ENCODE measurements at regions not wholly inside any gene's neighbourhood (a gene's known extent, or its start where the extent isn't known, plus 50 kb on each side); places are given as distances from the start of the nearest gene placed in this dataset.
"Not testable (repeated sequence)": the region's sequence is repeated elsewhere in the genome, so short reads cannot be mapped to it uniquely, and the experiment has no call there.

- DNase-seq, result no peak
These were observed 106.3 kb upstream of the SPATA12 start for GRCh38 chr3:56954125-56954524.

GRCh38 chr3:56952846-56953245 is 107.6 kb upstream of the SPATA12 start:
- DNase-seq, result no peak

DNA sequence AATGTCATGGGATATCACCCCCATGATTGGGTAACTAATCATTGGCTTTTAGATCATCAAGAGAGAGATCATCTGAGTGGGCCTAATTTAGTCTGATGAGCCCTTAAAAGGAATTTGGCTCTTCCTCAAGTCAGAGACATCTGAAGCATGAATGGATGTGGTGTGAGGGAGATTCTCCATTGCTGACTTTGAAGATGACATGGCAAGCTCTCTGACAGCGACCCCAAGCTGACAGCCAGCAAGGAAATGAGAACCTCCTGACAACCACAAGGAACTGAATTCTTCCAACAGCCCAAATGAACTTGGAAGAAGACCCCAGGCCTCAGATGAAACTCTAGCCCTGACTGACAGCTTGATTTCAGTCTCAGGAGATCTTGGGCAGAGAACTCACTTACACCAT is 108.4 kb upstream of the SPATA12 start:
- no peak for DNase-seq

DNA sequence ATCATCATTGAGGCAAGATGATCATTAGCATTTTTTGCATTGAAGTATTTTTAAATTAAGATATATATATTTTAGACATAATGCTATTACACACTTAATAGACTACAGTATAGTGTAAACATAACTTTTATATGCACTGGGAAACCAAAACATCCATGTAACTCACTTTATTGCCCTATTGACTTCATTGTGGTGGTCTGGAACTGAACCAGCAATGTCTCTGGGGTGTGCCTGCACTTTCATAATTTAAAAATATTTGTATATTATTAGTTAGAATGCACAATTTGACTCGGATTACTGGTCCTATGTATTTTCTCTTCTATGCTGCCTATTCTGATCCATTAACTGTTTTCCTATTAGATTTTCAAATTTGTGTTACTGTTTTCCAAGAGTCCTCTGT is 109.1 kb upstream of the SPATA12 start:
- DNase-seq, result no peak

GRCh38 chr3:56945378-56945777 is 115.1 kb upstream of the SPATA12 start:
- DNase-seq, result not testable (repeated sequence)

GRCh38 chr3:56942523-56942922 is 117.9 kb upstream of the SPATA12 start:
- DNase-seq, result no peak

DNA sequence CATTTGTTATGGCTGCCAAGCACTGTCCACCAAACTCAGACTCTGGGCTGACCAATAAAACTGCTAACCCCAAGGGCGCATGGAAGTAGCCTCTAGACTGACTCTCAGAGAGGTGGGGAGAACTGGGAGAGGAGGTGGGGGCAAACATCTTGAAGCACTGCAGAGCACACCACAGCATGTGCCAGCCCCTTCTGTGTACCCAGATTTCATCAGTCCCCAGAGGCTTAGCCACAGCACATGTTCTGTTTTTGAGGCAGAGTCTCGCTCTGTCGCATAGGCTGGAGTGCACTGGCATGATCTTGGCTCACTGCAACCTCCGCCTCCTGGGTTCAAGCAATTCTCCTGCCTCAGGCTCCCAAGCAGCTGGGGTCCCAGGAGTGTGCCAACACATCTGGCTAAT is 119.5 kb upstream of the SPATA12 start:
- no peak for DNase-seq

DNA sequence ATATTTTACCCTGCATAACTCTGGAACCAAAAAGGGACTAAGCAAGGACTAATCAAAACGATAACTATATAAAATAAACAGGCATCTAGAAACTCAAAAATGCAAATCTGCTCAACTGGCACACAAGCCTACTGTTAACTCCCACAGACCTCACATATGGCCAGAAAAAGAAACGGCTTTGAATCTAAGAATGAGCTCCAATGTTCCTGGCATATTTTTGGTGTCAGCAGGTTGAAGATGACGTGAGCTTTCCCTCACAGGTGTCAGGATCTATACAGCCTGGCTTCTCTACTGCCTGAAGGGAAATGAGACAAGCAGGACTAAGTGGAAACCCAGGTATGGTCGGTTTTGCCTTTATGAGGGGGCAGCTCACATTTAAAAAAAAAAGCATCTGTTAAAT is 120.1 kb upstream of the SPATA12 start:
- DNase-seq, result no peak

DNA sequence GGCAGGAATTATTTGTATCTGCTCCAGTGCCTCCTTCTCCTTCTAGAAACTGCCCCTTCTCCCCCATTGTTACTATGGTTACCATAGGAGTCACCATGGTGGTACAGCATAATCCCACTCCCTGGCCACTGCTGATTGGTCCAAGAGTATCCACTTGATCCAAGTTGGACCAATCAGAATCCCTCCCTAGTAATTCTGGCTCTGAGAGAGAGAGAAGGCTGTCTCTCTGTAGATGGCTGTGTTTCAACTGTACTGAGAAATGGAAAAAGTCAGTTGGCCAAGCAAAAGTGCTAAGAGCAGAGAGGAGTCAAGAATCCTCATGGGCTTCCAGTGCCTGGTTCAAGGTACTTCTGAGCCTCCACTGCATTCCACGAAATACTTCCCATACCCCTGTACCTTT is 120.6 kb upstream of the SPATA12 start:
- DNase-seq, result no peak

DNA sequence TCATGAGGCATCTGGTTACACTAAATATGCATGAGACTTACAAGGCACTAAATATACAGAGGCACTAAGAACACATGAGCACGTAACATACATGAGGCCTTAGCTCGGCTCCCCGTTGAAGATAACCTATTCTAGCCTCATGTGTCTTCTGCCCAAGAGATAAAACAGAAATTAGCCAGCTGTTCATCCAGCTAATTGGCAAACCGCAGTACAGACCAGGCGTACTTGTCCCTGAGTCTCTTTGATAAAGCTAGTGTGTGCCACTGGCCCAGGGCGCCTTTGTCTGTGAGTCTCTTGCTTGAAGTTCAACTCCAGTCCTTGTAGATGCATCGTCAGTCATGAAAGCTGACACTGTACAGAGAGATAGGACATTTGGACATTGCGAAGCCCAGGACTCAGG is 121.9 kb upstream of the SPATA12 start:
- DNase-seq, result no peak

GRCh38 chr3:56937580-56937979 is 122.9 kb upstream of the SPATA12 start:
- DNase-seq, result no peak

DNA sequence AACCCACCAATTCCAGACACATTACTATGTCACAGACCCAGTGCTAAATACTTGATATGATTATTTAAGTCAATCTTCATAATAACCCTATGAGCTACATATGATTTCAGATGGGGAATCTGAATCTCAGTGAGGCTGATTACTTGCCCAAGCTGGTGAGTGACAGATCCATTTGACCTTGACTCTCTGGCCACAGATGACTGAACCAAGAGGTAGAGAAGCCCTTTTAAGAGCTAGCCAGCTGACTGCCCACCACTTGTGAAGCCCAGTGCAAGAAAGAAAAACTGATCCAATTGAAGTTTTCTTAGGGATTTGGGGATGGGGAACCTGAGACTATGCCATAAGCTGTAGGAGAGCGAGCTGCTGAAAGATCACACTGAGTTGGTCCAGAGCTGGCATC is 124.7 kb upstream of the SPATA12 start:
- DNase-seq, result no peak

DNA sequence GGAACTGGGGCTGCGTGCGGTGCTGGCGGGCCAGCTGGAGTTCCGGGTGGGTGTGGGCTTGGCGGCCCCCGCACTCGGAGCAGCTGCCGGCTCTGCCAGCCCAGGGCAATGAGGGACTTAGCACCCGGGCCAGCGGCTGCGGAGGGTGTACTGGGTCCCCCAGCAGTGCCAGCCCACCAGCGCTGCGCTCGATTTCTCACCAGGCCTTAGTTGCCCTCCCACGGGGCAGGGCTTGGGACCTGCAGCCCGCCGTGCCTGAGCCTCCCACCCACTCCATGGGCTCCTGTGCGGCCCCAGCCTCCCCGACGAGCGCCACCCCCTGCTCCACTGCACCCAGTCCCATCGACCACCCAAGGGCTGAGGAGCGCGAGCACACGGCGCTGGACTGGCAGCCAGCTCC is 126.0 kb upstream of the SPATA12 start:
- DNase-seq, result not testable (repeated sequence)

GRCh38 chr3:56933803-56934202 is 126.7 kb upstream of the SPATA12 start:
- DNase-seq, result no peak

DNA sequence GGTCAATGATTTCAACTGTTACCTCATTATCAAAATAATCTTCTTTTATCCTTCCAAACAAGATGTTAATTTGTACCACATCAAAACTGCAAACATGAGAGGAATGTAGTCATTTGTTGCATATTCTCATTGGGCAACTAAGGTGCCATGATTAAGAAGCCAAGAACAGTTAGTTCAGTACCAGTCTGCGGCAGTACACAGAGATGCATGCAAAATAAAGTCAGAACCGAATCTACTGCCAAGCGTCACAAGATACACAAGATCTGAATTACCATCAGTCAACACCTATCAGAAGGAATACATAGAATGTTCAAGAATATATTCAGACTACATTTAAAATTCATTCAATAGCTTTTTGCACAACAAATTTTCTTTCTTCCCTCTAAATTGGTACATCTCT is 127.6 kb upstream of the SPATA12 start:
- DNase-seq, result no peak

DNA sequence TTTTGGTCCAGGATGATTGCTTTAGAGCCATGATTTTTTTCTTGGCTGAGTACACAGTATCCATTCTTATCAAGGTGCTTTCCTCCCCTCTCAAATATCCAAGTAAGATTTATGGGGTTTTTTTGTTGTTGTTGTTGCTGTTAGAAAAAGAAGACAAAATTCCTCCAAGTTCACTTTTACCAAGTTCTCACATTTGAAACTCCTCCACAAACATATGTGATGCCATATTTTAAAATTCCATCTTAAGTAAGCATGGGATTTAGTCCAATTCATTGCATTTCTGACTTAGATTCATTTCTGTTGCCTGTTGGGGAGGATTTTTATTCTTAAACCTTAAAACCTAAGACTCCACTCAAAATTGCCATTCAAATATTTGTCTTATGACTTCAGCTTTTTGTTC is 128.6 kb upstream of the SPATA12 start:
- no peak for DNase-seq

DNA sequence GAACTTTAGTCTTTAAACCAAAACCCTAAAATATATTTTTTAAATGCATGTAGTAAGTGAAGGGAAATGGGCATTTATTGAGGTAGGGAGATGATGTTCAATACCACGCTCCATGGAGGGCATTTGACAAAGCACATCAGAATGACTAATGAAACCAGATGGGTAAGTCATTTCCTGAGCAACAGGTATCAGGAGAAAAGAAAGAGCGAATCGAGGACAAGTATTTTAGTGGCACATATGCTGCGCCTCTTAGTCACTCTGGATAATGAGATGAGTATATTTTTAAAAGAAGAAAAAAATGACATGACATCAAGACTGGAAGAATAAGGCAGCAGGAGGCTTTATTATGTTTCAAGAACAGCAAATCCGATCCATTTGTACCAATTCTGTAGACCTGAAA is 129.0 kb upstream of the ARHGEF3 start:
- no peak for DNase-seq

DNA sequence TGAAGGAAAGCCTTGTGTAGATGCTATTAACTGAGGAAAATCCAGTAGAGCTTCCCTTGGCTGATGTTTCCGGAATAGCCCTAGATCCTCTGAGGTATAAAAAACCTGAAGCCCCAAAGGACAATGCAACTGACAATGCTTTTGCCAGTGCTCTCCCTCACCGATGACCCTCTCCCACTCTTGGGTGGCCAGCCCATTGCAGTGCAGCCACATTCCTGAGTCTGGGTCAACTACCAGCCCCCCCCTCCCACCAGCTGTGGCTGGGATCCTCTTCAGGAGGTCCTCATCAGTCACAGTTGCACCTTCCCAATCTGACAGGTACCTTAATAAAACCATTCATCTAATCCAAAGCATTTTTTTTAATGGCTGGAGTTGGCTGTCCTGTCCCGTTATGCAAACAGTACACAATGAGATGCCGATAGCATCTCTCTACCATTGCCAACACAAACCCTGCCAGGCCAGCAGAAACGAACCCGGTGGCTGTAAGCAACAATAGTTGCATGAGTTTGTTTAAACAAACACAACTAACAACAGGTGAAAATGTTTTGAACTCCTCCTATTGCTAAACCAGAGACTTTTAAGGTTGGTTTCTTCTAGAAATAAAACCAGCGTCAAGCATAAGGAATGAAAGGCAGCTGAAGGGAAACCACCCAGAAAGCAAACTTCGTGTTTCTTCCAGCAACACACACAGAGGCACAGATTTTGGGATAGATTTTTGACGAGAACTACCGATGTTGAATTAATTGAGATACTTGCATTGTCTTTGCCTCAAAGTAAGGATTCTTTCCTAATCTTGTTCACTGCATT is 128.3 kb upstream of the ARHGEF3 start:
- DNase-seq, result no peak

DNA sequence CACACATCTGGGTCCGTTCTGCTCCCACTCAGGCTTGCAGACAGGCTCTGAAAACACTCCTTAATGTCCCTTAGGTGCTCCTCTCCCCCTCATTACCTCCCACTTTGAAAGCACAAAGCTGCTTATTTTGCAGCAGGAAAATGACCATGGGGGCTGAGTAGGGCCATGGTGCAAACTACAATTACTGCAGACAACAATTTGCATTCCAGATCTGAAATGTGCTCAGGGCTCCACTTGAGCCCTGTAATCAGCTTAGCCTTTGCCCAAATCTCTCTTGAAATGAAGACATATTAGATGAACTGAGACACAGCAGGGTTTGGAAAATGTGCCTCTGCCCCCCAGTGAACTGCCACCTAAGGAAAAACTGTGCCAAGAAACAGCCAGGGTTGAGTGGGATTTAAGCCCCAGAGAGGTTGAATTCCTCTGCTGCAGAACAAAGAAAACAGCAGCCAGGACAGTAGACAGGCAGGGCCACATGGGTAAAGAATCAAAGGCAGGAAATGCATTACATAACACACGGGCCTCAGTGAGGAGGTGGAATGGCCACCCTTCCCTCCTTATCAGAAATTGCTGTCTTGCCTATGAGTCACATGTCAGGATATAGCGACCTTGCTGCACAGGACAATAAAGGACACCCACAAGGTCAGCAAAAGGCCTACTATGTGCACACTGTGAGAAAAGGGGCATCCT is 126.8 kb upstream of the ARHGEF3 start:
- no peak for DNase-seq

DNA sequence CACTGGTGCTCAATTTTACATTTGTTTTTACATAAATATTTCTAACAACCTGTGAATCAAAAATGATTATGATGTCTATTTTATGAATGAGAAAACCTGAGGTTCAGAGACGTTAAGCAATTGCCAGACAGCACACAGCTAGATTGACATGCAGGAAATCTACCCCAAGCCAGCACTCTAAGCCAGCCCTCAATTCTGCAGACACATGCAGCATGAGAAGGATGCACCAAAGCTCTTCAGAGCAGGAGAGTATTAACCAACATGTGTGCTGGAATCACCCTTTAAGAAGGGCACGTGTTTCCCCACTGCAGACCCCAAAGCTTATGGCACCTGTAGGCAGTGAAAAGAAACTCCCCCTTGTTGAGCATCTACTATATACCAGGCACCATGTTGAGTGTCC is 126.1 kb upstream of the ARHGEF3 start:
- no peak for DNase-seq

DNA sequence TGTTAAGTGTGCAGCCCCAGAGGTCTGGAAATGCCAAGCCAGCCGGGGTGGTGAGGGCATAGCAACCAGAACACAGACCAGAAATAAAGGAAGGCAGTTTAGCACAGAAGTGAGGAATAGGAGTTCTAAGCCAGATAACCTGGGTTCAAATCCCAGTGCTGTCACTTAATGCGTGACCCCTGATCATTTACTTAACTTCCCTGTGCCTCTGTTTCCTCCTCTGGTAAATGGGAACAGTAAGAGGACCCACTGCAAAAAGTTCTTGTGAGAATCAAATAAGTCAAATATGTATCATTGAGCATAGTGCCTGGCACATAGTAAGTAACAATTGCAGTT is 125.2 kb upstream of the ARHGEF3 start:
- DNase-seq, result no peak

- DNase-seq, result no peak
These were observed 124.6 kb upstream of the ARHGEF3 start for GRCh38 chr3:56926243-56926946.

DNA sequence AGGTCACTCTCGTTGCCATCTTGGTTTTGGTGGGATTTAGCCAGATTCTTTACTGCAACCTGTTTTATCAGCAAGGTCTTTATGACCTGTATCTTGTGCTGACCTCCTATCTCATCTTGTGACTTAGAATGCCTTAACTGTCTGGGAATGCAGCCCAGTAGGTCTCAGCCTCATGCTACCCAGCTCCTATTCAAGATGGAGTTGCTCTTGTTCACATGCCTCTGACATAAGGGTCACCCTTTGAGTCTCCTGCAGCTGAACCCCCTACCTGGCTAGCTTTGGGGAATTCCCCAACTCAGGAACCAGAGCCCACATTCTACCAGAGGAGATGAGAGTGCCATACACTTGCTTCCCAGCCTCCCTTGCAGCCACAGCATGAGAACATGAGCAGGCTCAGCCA is 123.0 kb upstream of the ARHGEF3 start:
- DNase-seq, result not testable (repeated sequence)

GRCh38 chr3:56923526-56924224 is 121.9 kb upstream of the ARHGEF3 start:
- DNase-seq, result no peak
